ENCODE measurements at regions not wholly inside any gene's neighbourhood (a gene's known extent, or its start where the extent isn't known, plus 50 kb on each side); places are given as distances from the start of the nearest gene placed in this dataset.

DNA sequence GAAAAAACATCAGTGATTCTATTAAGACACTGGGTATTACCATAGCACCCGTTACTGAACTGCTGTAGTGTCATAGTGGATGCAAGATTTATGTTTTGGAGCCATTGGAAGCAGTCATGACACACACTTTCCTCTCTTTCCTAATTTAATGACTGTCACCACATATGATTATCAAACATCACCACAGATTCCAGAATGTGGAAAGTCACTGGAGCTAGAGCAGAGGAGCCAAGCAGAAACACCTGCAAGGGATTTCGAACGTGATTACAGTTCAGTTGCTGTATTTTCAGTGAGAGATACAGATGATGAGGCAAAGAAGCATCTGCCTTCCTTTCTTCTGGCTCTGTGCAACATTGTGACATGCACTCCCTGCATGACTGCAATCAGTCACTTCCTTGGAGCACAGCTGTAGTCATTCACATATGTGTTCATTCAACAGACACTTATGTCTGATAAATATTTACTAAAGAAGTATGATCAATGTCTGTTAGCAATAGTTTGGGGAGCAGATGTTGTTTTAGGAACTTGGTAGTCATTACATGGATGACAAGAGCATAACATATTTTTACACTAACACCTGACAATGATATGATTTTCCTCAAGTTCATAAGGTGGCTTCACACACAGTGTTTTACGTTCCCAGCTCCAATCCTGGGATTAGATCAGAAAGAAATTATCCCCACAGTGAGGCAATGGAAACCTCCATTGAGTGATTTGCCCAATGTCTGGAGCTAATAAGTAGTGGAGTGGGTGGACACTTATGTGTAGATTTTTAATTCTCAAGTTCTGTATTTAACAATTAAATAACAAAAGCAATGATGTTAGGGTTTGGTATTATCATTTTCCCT, 416.6 kb downstream of the PLCL1 start:
- H3K79me2 ChIP-seq (ENCODE audit: control insufficient read depth, insufficient read depth, low read length), result no peaks in the 10 kb centered on the region
- 87% methylated on average over 3 of the region's 4 CpGs for WGBS (ENCODE audit: insufficient coverage)
- H4K20me1 ChIP-seq (ENCODE audit: control insufficient read depth, insufficient read depth, low read length, poor library complexity, severe bottlenecking), result no peaks in the 10 kb centered on the region
- Mint-ChIP-seq H3K9me3 (ENCODE audit: insufficient read depth) (no peaks in the 10 kb centered on the region), H3K4me3 (no peak overlapping the region), H3K27ac (no peak overlapping the region), H3K4me1 (no peaks in the 10 kb centered on the region), H3K27me3 (no peaks in the 10 kb centered on the region)
- H3K4me1 ChIP-seq (ENCODE audit: control insufficient read depth in 2 of 2, insufficient read depth in 2 of 2, low read length in 2 of 2), result no peaks in the 10 kb centered on the region
- TF ChIP-seq, protein P1, sequence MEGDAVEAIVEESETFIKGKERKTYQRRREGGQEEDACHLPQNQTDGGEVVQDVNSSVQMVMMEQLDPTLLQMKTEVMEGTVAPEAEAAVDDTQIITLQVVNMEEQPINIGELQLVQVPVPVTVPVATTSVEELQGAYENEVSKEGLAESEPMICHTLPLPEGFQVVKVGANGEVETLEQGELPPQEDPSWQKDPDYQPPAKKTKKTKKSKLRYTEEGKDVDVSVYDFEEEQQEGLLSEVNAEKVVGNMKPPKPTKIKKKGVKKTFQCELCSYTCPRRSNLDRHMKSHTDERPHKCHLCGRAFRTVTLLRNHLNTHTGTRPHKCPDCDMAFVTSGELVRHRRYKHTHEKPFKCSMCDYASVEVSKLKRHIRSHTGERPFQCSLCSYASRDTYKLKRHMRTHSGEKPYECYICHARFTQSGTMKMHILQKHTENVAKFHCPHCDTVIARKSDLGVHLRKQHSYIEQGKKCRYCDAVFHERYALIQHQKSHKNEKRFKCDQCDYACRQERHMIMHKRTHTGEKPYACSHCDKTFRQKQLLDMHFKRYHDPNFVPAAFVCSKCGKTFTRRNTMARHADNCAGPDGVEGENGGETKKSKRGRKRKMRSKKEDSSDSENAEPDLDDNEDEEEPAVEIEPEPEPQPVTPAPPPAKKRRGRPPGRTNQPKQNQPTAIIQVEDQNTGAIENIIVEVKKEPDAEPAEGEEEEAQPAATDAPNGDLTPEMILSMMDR (IDR thresholded peaks at IDR 0.05), result no peak
- no peak for TF ChIP-seq EZH2 (IDR thresholded peaks at IDR 0.05; ENCODE audit: borderline replicate concordance, insufficient read depth, low read depth, low read length, poor library complexity, severe bottlenecking)
- intact Hi-C loops (cut with micrococcal nuclease), result no loop called here
- no peak overlapping the region for H3K4me2 ChIP-seq (replicated peaks; ENCODE audit: low read depth, low read length, poor library complexity, severe bottlenecking)
- H3K27ac ChIP-seq (ENCODE audit: low read length in 2 of 2), result no peak overlapping the region
- DNase-seq, result no peak
- no peaks in the 10 kb centered on the region for H3K27me3 ChIP-seq (replicated peaks in 1 of 4; ENCODE audit: control extremely low read depth in 1 of 4, control insufficient read depth in 3 of 4, insufficient read depth in 4 of 4, low read length in 3 of 4)
- H3K9ac ChIP-seq (ENCODE audit: low read length), result no peak overlapping the region
- no peak overlapping the region for H2AFZ ChIP-seq (ENCODE audit: insufficient read depth, low read depth, low read length, poor library complexity, severe bottlenecking)
- no peaks in the 10 kb centered on the region for H3K36me3 ChIP-seq (replicated peaks in 1 of 2; ENCODE audit: control extremely low read depth in 1 of 2, control insufficient read depth in 1 of 2, extremely low read depth in 1 of 2, insufficient read depth in 2 of 2, low read length in 1 of 2)
- H3K9me3 ChIP-seq (ENCODE audit: control extremely low read depth in 1 of 3, control insufficient read depth in 2 of 3, insufficient read depth in 1 of 3, low read length in 2 of 3), result no peaks in the 10 kb centered on the region
- ChIA-PET CTCF (interaction anchor here (1.0 kb wide), 1 partner anchor 11 kb away, joined by 4 read pairs; no protein-coding TSS in a partner anchor), POLR2A (no interaction called here)
- H3K4me3 ChIP-seq (ENCODE audit: control extremely low read depth in 1 of 5, extremely low read depth in 1 of 5, insufficient read depth in 1 of 5, low read depth in 2 of 5, low read length in 4 of 5), result no peak overlapping the region
- no peak for ATAC-seq (ENCODE audit: low read depth)

DNA sequence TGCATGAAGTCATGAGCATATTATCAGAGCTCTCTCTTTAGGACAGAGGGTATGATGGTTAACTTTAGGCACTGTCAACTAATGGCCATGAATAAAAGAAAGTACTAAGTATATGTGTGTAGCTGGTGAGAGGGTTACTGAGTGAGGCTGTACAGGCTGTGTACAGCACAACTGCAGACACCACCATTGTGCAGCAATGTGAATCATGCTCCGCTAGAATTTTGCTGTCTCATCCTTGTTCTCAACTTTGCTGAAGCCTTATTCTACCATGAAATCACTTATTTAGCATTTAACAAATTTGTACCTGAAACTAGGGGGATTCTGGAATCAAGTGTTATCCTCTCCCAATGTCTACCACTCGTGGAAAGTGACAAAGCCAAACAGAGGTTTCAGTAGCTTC, 414.9 kb downstream of the PLCL1 start:
- Mint-ChIP-seq H3K9me3 (ENCODE audit: insufficient read depth) (no peaks in the 10 kb centered on the region), H3K27me3 (no peaks in the 10 kb centered on the region), H3K4me1 (no peaks in the 10 kb centered on the region), H3K27ac (no peak overlapping the region), H3K4me3 (no peak overlapping the region)
- Histone ChIP-seq H3K4me2 (replicated peaks; ENCODE audit: low read depth, low read length, poor library complexity, severe bottlenecking) (no peak overlapping the region), H3K9me3 (ENCODE audit: control extremely low read depth in 1 of 3, control insufficient read depth in 2 of 3, insufficient read depth in 1 of 3, low read length in 2 of 3) (no peaks in the 10 kb centered on the region), H3K4me1 (ENCODE audit: control insufficient read depth in 2 of 2, insufficient read depth in 2 of 2, low read length in 2 of 2) (no peaks in the 10 kb centered on the region), H3K9ac (ENCODE audit: low read length) (no peak overlapping the region), H3K27me3 (replicated peaks in 1 of 4; ENCODE audit: control extremely low read depth in 1 of 4, control insufficient read depth in 3 of 4, insufficient read depth in 4 of 4, low read length in 3 of 4) (no peaks in the 10 kb centered on the region), H3K4me3 (ENCODE audit: control extremely low read depth in 1 of 5, extremely low read depth in 1 of 5, insufficient read depth in 1 of 5, low read depth in 2 of 5, low read length in 4 of 5) (no peak overlapping the region), H3K27ac (ENCODE audit: low read length in 2 of 2) (no peak overlapping the region), H2AFZ (ENCODE audit: insufficient read depth, low read depth, low read length, poor library complexity, severe bottlenecking) (no peak overlapping the region), H3K36me3 (replicated peaks in 1 of 2; ENCODE audit: control extremely low read depth in 1 of 2, control insufficient read depth in 1 of 2, extremely low read depth in 1 of 2, insufficient read depth in 2 of 2, low read length in 1 of 2) (no peaks in the 10 kb centered on the region), H3K79me2 (ENCODE audit: control insufficient read depth, insufficient read depth, low read length) (no peaks in the 10 kb centered on the region), H4K20me1 (ENCODE audit: control insufficient read depth, insufficient read depth, low read length, poor library complexity, severe bottlenecking) (no peaks in the 10 kb centered on the region)
- WGBS (ENCODE audit: insufficient coverage), result 100% methylated on average over 1 of the region's 2 CpGs
- intact Hi-C loops (cut with micrococcal nuclease), result no loop called here
- no peak for DNase-seq
- TF ChIP-seq, protein P1 (IDR thresholded peaks at IDR 0.05), result no peak
- no peak for TF ChIP-seq EZH2 (IDR thresholded peaks at IDR 0.05; ENCODE audit: borderline replicate concordance, insufficient read depth, low read depth, low read length, poor library complexity, severe bottlenecking)
- POLR2A ChIA-PET, result no interaction called here
- ATAC-seq (ENCODE audit: low read depth), result no peak
- CTCF ChIA-PET, result no interaction called here
